Heart left ventricle (tissue), 16 donors: ENCODE measurements at regions not wholly inside any gene's neighbourhood (a gene's known extent, or its start where the extent isn't known, plus 50 kb on each side); places are given as distances from the start of the nearest gene placed in this dataset.

Source experiments
- ATAC-seq, 4 donors: fragments of 200-7000 bp; cut with Tn5 transposase; one replicate each; pipeline ENCODE4 v1.9.1; 2020 to 2022; ENCODE audit warnings: moderate library complexity in 4 of 4, mild to moderate bottlenecking in 3 of 4, moderate number of reproducible peaks in 1 of 4
- DNase-seq, 5 donors: peaks; one replicate each; pipeline ENCODE4 v3.0.0-alpha.2; 2020
- H3K27ac ChIP-seq, 12 donors: fragments of 200-600 bp; sonication (generic) in 4 of 12; one replicate each; pipeline versions ENCODE4 v1.5.0 to v1.8.0; 2016 to 2022; ENCODE audit warnings: mild to moderate bottlenecking in 2 of 12
- H3K27me3 ChIP-seq, 9 donors: fragments of 200-600 bp; sonication (generic) in 2 of 9; one replicate each; pipeline versions ENCODE4 v1.5.1 to v1.8.0; 2016 to 2022; ENCODE audit warnings: mild to moderate bottlenecking in 3 of 9
- H3K36me3 ChIP-seq, 9 donors: fragments of 200-600 bp; sonication (generic) in 2 of 9; one replicate each; pipeline versions ENCODE4 v1.5.0 to v1.8.0; 2018 to 2022; ENCODE audit warnings: mild to moderate bottlenecking in 2 of 9
- H3K4me1 ChIP-seq, 12 donors: fragments of 200-600 bp; sonication (generic) in 4 of 12; one replicate each; pipeline versions ENCODE4 v1.5.0 to v1.8.0; 2016 to 2022; ENCODE audit warnings: mild to moderate bottlenecking in 3 of 12
- H3K4me3 ChIP-seq, 12 donors: fragments of 200-600 bp; sonication (generic) in 4 of 12; one replicate each; pipeline versions ENCODE4 v1.5.0 to v1.8.0; 2017 to 2022; ENCODE audit warnings: mild to moderate bottlenecking in 9 of 12, moderate library complexity in 4 of 12
- H3K9me3 ChIP-seq, 12 donors: fragments of 200-600 bp; sonication (generic) in 4 of 12; one replicate each; pipeline versions ENCODE4 v1.5.0 to v1.8.0; 2016 to 2022; ENCODE audit warnings: mild to moderate bottlenecking in 1 of 12
- CTCF ChIP-seq, 12 donors: fragments of 200-600 bp; sonication (generic) in 4 of 12; IDR thresholded peaks; one replicate each; pipeline versions ENCODE4 v1.5.0 to v1.8.0; 2018 to 2022; ENCODE audit warnings: antibody characterized with exemption in 12 of 12, mild to moderate bottlenecking in 5 of 12
- POLR2A ChIP-seq, 2 donors: fragments of 450-650 bp; IDR thresholded peaks; one replicate each; pipeline ENCODE4 v1.6.1; 2017; ENCODE audit warnings: antibody characterized with exemption in 2 of 2, mild to moderate bottlenecking in 2 of 2, moderate library complexity in 2 of 2
- whole genome bisulfite sequencing, 4 donors: extraction: QIAGEN DNeasy Blood & Tissue Kit in 2 of 4; methylation state at CpG; one replicate each; pipeline versions ENCODE4 v1.1.5 to v1.1.7; 2013 to 2018; 5-methylcytosine and 5-hydroxymethylcytosine counted together
- intact Hi-C, 10 donors: fragments of 100-400 bp; cut with DNase I; formaldehyde crosslinking; loops; one replicate each; pipeline versions ENCODE4 v1.11.1 to v1.14.2; 2022
- donor health status: ischemic (EF 13 %, LVEDD 7.1; RV severe dilation, severe dysfunction).
- donor health status: healthy with polysubstance abuse.
- donor health status: DM: no; HTN: yes; CAD: no.
- donor health status: DM: no; HTN: no; CAD: no.
- donor health status: ischemic (EF 25% LVEDD 6.9; RV normal size, moderate dysfunction).
- donor health status: ischemic (EF 25% LVEDD 5.7; RV mildly dilated, moderate dysfunction).
- donor health status: healthy.
- donor health status: DM: yes; HTN: yes; CAD: no.
- donor health status: ischemic (EF 35%, LVEDD 5.7; RV mildly dilated, moderate dysfunction).
- donor health status: nonischemic (EF 11% LVEDD 7.7; RV severe dilation, severe dysfunction).
- donor health status: DM: yes; HTN: yes; CAD: no.
- donor health status: PGD.
- donor health status: ischemic (EF 29% LVEDD 5.4; RV normal size, mild dysfunction).
- donor health status: nonischemic (EF 23%, LVEDD 6.1; RV moderate dilation, normal function).

GRCh38 chr11:70637186-70637800 is 239.0 kb downstream of the CTTN start:
- DNase-seq (no peak), ATAC-seq (no peak)
- Histone ChIP-seq H3K27ac (no peak overlapping the region), H3K4me3 (no peak overlapping the region), H3K9me3 (no peaks in the 10 kb centered on the region), H3K36me3 (no peaks in the 10 kb centered on the region), H3K27me3 (peaks cover 0 to 10% (median 0%) of the 10 kb centered on the region in 9 donors), H3K4me1 (no peaks in the 10 kb centered on the region)
- 54 to 72% (median 69%) methylated on average over 13 to 16 of the region's 16 CpGs for WGBS, 4 donors
- intact Hi-C loops = no loop called here
- TF ChIP-seq CTCF (IDR thresholded peaks at IDR 0.05) = no peak

- Histone ChIP-seq H3K27ac (no peak overlapping the region), H3K27me3 (peaks cover 0 to 11% (median 0%) of the 10 kb centered on the region in 9 donors), H3K9me3 (no peaks in the 10 kb centered on the region), H3K36me3 (no peaks in the 10 kb centered on the region), H3K4me1 (no peaks in the 10 kb centered on the region), H3K4me3 (no peak overlapping the region)
- 62 to 75% (median 65%) methylated on average over 17 to 18 of the region's 18 CpGs for WGBS, 4 donors
- no peak for TF ChIP-seq POLR2A (IDR thresholded peaks at IDR 0.05)
- no peak for TF ChIP-seq CTCF (IDR thresholded peaks at IDR 0.05)
- intact Hi-C loops = no loop called here
- DNase-seq = no peak
- ATAC-seq = no peak
Measured at GRCh38 chr11:70637949-70638583, 239.7 kb downstream of the CTTN start.

GRCh38 chr11:70640408-70640807 is 242.1 kb downstream of the CTTN start:
- no peaks in the 10 kb centered on the region for H3K36me3 ChIP-seq
- TF ChIP-seq POLR2A (IDR thresholded peaks at IDR 0.05) = no peak
- no peak for TF ChIP-seq CTCF (IDR thresholded peaks at IDR 0.05)
- no peak overlapping the region for H3K4me3 ChIP-seq
- no peak for DNase-seq
- H3K27me3 ChIP-seq = peaks cover 0 to 16% (median 4%) of the 10 kb centered on the region in 9 donors
- intact Hi-C loops = loop anchor here in 1 of 10 donors (10.0 kb wide), 1 partner anchor 64 kb away; no protein-coding TSS in a partner anchor
- no peak overlapping the region for H3K27ac ChIP-seq
- WGBS, 4 donors = 79 to 90% (median 88%) methylated on average over 6 to 8 of the region's 8 CpGs
- no peaks in the 10 kb centered on the region for H3K9me3 ChIP-seq
- H3K4me1 ChIP-seq = no peaks in the 10 kb centered on the region
- no peak for ATAC-seq

GRCh38 chr11:70641369-70641768 is 243.0 kb downstream of the CTTN start:
- WGBS, 4 donors = 31 to 41% (median 36%) methylated on average over 8 to 12 of the region's 12 CpGs
- ATAC-seq (no peak), DNase-seq (no peak)
- Histone ChIP-seq H3K4me3 (no peak overlapping the region), H3K27me3 (peaks cover 0 to 25% (median 4%) of the 10 kb centered on the region in 9 donors), H3K36me3 (no peaks in the 10 kb centered on the region), H3K4me1 (no peaks in the 10 kb centered on the region), H3K27ac (no peak overlapping the region), H3K9me3 (no peaks in the 10 kb centered on the region)
- intact Hi-C loops = loop anchor here in 1 of 10 donors (10.0 kb wide), 1 partner anchor 63 kb away; no protein-coding TSS in a partner anchor
- no peak for TF ChIP-seq POLR2A (IDR thresholded peaks at IDR 0.05)
- no peak for TF ChIP-seq CTCF (IDR thresholded peaks at IDR 0.05)
